ENCODE measurements at regions not wholly inside any gene's neighbourhood (a gene's known extent, or its start where the extent isn't known, plus 50 kb on each side); places are given as distances from the start of the nearest gene placed in this dataset.

DNA sequence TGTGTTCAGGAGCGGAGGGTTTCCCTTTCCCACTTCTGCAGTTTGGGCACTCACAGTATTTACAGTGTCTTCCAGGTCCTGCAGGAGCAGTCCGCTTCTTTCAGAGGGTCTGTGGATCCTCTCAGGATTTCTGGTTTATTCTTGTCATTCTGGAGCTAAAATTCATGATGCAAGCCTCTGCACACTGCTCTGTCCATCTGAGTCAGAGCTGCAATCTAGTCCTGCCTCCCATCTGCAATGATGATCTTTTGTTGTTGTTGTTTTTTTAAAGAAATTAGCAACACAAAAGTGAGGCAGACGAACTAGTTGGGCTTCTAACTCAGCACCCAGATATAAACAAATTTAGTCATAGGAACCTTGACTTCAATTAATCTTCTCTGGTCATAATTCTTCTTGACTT is 86.5 kb downstream of the DLEU7 start:
- Histone ChIP-seq H3K36me3 (no peaks in the 10 kb centered on the region), H3K4me1 (no peaks in the 10 kb centered on the region), H3K27me3 (no peaks in the 10 kb centered on the region), H3K27ac (no peak overlapping the region), H3K9me3 (peaks cover 0 to 13% (median 0%) of the 10 kb centered on the region in 11 donors), H3K4me3 (no peak overlapping the region)
- DNase-seq (no peak), ATAC-seq (no peak)
- whole genome bisulfite sequencing, 2 donors: 75 to 78% methylated on average over 3 of the region's 3 CpGs
- TF ChIP-seq, protein P1, sequence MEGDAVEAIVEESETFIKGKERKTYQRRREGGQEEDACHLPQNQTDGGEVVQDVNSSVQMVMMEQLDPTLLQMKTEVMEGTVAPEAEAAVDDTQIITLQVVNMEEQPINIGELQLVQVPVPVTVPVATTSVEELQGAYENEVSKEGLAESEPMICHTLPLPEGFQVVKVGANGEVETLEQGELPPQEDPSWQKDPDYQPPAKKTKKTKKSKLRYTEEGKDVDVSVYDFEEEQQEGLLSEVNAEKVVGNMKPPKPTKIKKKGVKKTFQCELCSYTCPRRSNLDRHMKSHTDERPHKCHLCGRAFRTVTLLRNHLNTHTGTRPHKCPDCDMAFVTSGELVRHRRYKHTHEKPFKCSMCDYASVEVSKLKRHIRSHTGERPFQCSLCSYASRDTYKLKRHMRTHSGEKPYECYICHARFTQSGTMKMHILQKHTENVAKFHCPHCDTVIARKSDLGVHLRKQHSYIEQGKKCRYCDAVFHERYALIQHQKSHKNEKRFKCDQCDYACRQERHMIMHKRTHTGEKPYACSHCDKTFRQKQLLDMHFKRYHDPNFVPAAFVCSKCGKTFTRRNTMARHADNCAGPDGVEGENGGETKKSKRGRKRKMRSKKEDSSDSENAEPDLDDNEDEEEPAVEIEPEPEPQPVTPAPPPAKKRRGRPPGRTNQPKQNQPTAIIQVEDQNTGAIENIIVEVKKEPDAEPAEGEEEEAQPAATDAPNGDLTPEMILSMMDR (IDR thresholded peaks at IDR 0.05): no peak
- intact Hi-C loops (cut with DNase I): no loop called here

DNA sequence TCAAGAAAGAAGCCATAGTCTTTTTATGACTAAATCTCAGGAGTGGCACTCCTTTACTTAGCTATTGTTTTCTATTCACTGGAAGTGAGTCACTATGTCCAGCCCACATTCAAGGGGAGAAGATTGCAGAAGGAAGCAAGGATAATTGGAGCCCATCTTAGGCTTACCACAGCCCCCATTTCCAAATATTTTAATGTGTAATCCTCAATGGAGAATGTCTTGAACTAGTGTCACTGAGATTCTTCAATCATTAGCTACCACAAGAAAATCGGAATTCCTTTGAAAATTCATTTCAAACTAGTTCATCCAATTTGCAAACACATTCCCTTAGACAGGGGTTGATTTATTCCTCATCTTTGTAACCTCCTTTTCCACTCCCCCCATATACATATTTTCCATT is 84.7 kb downstream of the DLEU7 start:
- Histone ChIP-seq H3K9me3 (peaks cover 0 to 13% (median 0%) of the 10 kb centered on the region in 11 donors), H3K27me3 (no peaks in the 10 kb centered on the region), H3K36me3 (no peaks in the 10 kb centered on the region), H3K27ac (no peak overlapping the region), H3K4me1 (no peaks in the 10 kb centered on the region), H3K4me3 (no peak overlapping the region)
- DNase-seq (no peak), ATAC-seq (no peak)
- intact Hi-C loops (cut with DNase I): no loop called here
- TF ChIP-seq, protein P1 (IDR thresholded peaks at IDR 0.05): no peak
- WGBS, 2 donors: 86 to 98% methylated on average over 1 of the region's 1 CpG

DNA sequence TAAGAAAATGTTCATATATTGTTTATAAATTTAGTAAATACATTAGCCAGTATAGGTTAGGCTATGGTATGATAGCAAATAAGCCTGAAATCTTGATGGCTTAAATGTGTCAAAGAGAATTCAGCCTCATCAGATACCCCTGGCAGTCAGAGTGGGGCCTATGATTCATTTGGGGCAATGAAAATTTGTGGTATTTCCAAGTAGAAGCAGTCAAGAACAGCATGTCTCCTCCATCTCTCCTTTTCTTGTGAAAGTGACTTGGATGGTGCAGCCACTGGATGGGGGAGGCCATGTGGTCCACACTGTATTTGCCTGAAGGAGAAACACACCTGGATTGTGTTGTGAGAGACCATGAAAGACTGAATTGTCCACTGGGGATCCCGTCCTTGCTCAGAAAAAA is 82.7 kb downstream of the DLEU7 start:
- Histone ChIP-seq H3K36me3 (no peaks in the 10 kb centered on the region), H3K27ac (no peak overlapping the region), H3K4me1 (no peaks in the 10 kb centered on the region), H3K4me3 (no peak overlapping the region), H3K27me3 (no peaks in the 10 kb centered on the region), H3K9me3 (peaks cover 0 to 9% (median 0%) of the 10 kb centered on the region in 11 donors)
- ATAC-seq (no peak), DNase-seq (no peak)
- TF ChIP-seq, protein P1 (IDR thresholded peaks at IDR 0.05): no peak
- 78 to 84% methylated on average over 1 of the region's 1 CpG for WGBS, 2 donors
- intact Hi-C loops (cut with DNase I): no loop called here

DNA sequence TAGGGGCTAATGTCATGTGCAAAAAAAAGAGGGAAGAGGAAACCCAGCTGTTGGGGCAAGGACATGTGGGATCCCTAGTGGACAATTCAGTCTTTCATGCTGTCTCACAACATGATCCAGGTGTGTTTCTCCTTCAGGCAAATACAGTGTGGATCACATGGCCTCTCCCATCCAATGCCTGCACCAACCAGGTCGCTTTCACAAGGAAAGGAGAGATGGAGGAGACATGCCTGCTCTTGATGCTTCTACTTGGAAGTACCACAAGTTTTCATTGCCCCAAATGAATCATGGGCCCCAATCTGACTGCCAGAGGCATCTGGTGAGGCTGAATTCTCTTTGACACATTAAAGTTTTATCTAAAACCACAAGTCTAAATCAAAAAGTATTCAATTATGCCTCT is 82.1 kb downstream of the DLEU7 start:
- ATAC-seq (no peak), DNase-seq (no peak)
- Histone ChIP-seq H3K4me3 (no peak overlapping the region), H3K36me3 (no peaks in the 10 kb centered on the region), H3K9me3 (peaks cover 0 to 9% (median 0%) of the 10 kb centered on the region in 11 donors), H3K27ac (no peak overlapping the region), H3K4me1 (no peaks in the 10 kb centered on the region), H3K27me3 (no peaks in the 10 kb centered on the region)
- whole genome bisulfite sequencing, 2 donors: 87 to 100% methylated on average over 1 of the region's 1 CpG
- intact Hi-C loops (cut with DNase I): no loop called here
- TF ChIP-seq, protein P1 (IDR thresholded peaks at IDR 0.05): no peak
